Breast epithelium (tissue), 3 donors: ENCODE measurements at regions not wholly inside any gene's neighbourhood (a gene's known extent, or its start where the extent isn't known, plus 50 kb on each side); places are given as distances from the start of the nearest gene placed in this dataset.

Source experiments
- CTCF ChIP-seq, 3 donors: fragments of 450-650 bp; IDR thresholded peaks; one replicate each; pipeline ENCODE4 v1.5.1; 2016 to 2017; ENCODE audit warnings: antibody characterized with exemption in 3 of 3, mild to moderate bottlenecking in 3 of 3, moderate library complexity in 3 of 3
- POLR2A ChIP-seq: fragments of 450-650 bp; IDR thresholded peaks from one replicate; pipeline ENCODE4 v1.6.1; 2016; ENCODE audit warnings: antibody characterized with exemption, mild to moderate bottlenecking, moderate library complexity
- POLR2AphosphoS5 ChIP-seq, 3 donors: sonication (generic); formaldehyde crosslinking; IDR thresholded peaks; one replicate each; pipeline ENCODE4 v1.6.1; 2017; ENCODE audit warnings: antibody characterized with exemption in 3 of 3

DNA sequence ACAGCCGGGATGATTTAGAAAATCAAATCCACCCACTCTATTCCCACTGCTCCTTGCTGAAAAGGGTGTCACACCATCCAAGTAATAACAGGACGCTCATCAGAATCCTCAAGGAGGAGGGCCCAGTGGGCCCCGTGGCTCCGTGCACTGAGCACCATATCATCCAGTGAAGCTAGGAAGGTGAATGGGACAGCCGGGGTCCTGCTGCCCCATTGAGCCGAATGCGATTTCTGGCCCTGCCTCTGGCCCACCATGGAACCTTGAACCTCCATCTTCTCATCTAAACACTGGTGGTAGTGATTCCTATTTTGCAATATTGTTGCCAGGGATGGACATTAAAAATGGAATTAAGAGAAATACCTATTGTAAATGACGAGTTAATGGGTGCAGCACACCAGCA is 99.1 kb upstream of the SLC6A11 start:
- TF ChIP-seq POLR2A (no peak), CTCF (IDR thresholded peaks at IDR 0.05) (no peak), POLR2AphosphoS5 (IDR thresholded peaks at IDR 0.05) (no peak)
